HL-60 (cell line): ENCODE measurements at regions not wholly inside any gene's neighbourhood (a gene's known extent, or its start where the extent isn't known, plus 50 kb on each side); places are given as distances from the start of the nearest gene placed in this dataset.

ENCODE experiments used
- DNase-seq, 2 experiments: peaks; one replicate each; pipeline ENCODE4 v3.0.0-alpha.2; 2010 to 2020; ENCODE audit warnings: low read depth in 1 of 2, low spot score in 1 of 2
- H3K27ac ChIP-seq: fragments of 250-450 bp; sonication (Bioruptor Pico); replicated peaks from 2 replicates; pipeline ENCODE4 v1.5.1; 2020; ENCODE audit warnings: mild to moderate bottlenecking, moderate library complexity
- H3K27me3 ChIP-seq: fragments of 250-450 bp; sonication (Bioruptor Pico); 2 replicates; pipeline ENCODE4 v1.5.1; 2021; ENCODE audit warnings: mild to moderate bottlenecking, moderate library complexity; ENCODE audit not compliant: insufficient read depth, poor library complexity, severe bottlenecking
- H3K4me3 ChIP-seq: replicated peaks from 2 replicates; pipeline ENCODE4 v1.5.1; 2011; ENCODE audit warnings: mild to moderate bottlenecking, control low read depth, low read length; ENCODE audit not compliant: insufficient read depth
- CTCF ChIP-seq: IDR thresholded peaks from one replicate; pipeline ENCODE4 v1.5.1; 2011; ENCODE audit warnings: low read length, control low read depth, inconsistent platforms; ENCODE audit not compliant: insufficient read depth
- GABPA ChIP-seq: IDR thresholded peaks from 2 replicates; pipeline ENCODE4 v1.6.1; 2012; ENCODE audit warnings: low read depth
- POLR2AphosphoS5 ChIP-seq: IDR thresholded peaks from 2 replicates; pipeline ENCODE4 v1.6.1; 2012; ENCODE audit warnings: low read depth
- REST ChIP-seq: IDR thresholded peaks from 2 replicates; pipeline ENCODE4 v1.6.1; 2012; ENCODE audit warnings: low read depth; ENCODE audit not compliant: insufficient replicate concordance
- SPI1 ChIP-seq: IDR thresholded peaks from 2 replicates; pipeline ENCODE4 v1.6.1; 2012; ENCODE audit warnings: low read depth, mild to moderate bottlenecking, borderline replicate concordance

GRCh38 chr11:69400140-69400539 is 81.3 kb upstream of the LINC01488 start:
- Histone ChIP-seq H3K27ac (no peak overlapping the region; the same call in 1 of the 2 replicates), H3K4me3 (no peak overlapping the region), H3K27me3 (no peaks in the 10 kb centered on the region)
- no peak for TF ChIP-seq POLR2AphosphoS5
- no peak for TF ChIP-seq CTCF
- no peak for DNase-seq

GRCh38 chr11:69400771-69401590 is 80.5 kb upstream of the LINC01488 start:
- Histone ChIP-seq H3K27ac (peak overlapping the region; percentile 84), H3K4me3 (no peak overlapping the region), H3K27me3 (no peaks in the 10 kb centered on the region)
- TF ChIP-seq SPI1 (no peak), GABPA (no peak), POLR2AphosphoS5 (no peak), CTCF (no peak), REST (no peak)
- no peak for DNase-seq

- peak overlapping the region; percentile 84 for H3K27ac ChIP-seq
- peak in 1 of 2 experiments; percentile 70 for DNase-seq
- H3K4me3 ChIP-seq = no peak overlapping the region
- H3K27me3 ChIP-seq = no peaks in the 10 kb centered on the region
- TF ChIP-seq POLR2AphosphoS5 (peak; percentile 24; the same call in 1 of the 2 replicates), REST (no peak), SPI1 (peak; percentile 64; the same call in 1 of the 2 replicates)
Measured at GRCh38 chr11:69401715-69402114, 79.7 kb upstream of the LINC01488 start.

- no peaks in the 10 kb centered on the region for H3K27me3 ChIP-seq
- no peak for DNase-seq
- H3K4me3 ChIP-seq = no peak overlapping the region
- H3K27ac ChIP-seq = peak overlapping the region; percentile 84
- TF ChIP-seq REST (no peak), POLR2AphosphoS5 (no peak), GABPA (no peak), SPI1 (no peak), CTCF (no peak)
Measured at GRCh38 chr11:69402251-69402887, 79.1 kb upstream of the LINC01488 start.
